ENCODE measurements at regions not wholly inside any gene's neighbourhood (a gene's known extent, or its start where the extent isn't known, plus 50 kb on each side); places are given as distances from the start of the nearest gene placed in this dataset.

DNA sequence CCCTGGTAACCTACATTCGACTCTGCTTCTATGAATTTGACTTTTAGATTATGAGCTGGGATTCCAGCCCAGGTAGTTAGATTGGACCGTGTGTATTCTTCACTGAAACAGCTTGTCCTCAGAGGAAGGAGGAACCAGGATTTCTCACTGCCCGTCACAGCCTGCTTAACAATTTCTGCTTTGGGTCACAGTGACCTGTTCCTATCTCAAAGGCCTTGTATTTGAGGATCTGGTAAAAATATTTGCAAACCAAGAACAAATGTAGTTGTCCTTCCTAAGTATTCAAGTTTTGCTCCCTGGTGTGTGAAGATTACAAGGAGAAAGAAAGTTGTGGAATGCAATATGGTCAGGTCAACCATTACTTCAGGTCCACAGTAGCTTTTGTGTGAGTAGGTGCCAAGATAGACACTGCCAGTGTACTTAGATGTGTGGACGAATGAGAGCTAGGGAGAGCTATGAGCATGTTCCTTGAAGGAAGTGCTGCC, 55.1 kb downstream of the KIF4B start:
- TF ChIP-seq, protein P1, sequence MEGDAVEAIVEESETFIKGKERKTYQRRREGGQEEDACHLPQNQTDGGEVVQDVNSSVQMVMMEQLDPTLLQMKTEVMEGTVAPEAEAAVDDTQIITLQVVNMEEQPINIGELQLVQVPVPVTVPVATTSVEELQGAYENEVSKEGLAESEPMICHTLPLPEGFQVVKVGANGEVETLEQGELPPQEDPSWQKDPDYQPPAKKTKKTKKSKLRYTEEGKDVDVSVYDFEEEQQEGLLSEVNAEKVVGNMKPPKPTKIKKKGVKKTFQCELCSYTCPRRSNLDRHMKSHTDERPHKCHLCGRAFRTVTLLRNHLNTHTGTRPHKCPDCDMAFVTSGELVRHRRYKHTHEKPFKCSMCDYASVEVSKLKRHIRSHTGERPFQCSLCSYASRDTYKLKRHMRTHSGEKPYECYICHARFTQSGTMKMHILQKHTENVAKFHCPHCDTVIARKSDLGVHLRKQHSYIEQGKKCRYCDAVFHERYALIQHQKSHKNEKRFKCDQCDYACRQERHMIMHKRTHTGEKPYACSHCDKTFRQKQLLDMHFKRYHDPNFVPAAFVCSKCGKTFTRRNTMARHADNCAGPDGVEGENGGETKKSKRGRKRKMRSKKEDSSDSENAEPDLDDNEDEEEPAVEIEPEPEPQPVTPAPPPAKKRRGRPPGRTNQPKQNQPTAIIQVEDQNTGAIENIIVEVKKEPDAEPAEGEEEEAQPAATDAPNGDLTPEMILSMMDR (IDR thresholded peaks at IDR 0.05; ENCODE audit: borderline replicate concordance, insufficient read depth, low read depth, low read length): no peak
- no peak overlapping the region for H3K4me3 ChIP-seq (ENCODE audit: low read depth, low read length)

DNA sequence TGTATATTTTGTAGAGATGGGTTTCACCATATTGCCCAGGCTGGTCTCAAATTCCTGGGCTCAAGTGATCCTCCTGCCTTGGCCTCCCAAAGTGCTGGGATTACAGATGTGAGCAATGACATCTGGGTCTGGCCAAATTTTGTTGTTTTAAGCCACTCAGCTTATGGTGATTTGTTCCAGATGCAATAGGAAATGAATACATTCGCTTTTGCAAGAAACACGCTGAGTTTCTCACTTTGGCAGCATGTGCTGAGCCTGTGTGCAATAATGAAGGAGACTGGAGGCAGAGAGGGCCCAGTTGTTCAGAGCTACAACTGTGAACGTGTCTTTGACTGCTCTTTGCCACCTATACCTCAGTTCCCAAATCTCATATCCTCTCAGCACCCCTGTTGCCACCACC, 56.4 kb downstream of the KIF4B start:
- no peak overlapping the region for H3K4me3 ChIP-seq (ENCODE audit: low read depth, low read length)
- TF ChIP-seq, protein P1 (IDR thresholded peaks at IDR 0.05; ENCODE audit: borderline replicate concordance, insufficient read depth, low read depth, low read length): no peak

DNA sequence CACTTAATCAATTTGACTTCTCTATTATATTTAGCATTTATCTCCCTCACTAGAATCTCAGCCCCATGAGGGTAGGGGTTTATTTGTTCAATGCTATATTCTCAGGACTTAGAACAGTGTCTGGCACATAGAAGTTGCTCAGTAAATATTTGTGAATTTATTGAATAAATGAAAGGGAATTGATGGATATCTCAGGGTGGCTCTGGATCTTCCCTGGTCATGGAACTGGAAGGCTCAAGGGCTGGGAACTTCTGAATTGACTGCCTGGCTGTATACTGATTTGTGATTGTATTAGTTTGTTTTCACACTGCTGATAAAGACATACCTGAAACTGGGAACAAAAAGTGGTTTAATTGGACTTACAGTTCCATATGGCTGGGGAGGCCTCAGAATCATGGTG, 57.2 kb downstream of the KIF4B start:
- TF ChIP-seq, protein P1 (IDR thresholded peaks at IDR 0.05; ENCODE audit: borderline replicate concordance, insufficient read depth, low read depth, low read length): no peak
- no peak overlapping the region for H3K4me3 ChIP-seq (ENCODE audit: low read depth, low read length)

DNA sequence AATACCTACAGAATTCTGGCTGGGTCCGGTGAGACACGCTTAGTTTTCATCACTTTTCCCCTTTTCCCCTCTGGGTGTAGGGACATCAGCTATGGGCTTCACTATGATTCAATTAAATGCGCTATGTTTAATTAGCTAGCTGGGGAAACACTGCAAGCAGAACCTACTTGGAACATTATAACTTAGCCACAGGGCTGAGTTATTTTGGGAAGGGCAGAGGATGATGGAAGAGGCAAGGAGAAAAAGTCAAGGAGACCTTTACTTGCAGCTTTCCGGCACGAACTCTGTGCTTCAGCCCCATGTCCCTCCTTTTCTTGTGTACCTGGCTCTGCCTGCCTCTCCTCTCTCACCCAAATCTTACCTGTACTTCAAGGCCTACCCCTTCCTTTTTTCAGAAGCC, 62.8 kb downstream of the KIF4B start:
- TF ChIP-seq, protein P1 (IDR thresholded peaks at IDR 0.05; ENCODE audit: borderline replicate concordance, insufficient read depth, low read depth, low read length): no peak
- no peak overlapping the region for H3K4me3 ChIP-seq (ENCODE audit: low read depth, low read length)

DNA sequence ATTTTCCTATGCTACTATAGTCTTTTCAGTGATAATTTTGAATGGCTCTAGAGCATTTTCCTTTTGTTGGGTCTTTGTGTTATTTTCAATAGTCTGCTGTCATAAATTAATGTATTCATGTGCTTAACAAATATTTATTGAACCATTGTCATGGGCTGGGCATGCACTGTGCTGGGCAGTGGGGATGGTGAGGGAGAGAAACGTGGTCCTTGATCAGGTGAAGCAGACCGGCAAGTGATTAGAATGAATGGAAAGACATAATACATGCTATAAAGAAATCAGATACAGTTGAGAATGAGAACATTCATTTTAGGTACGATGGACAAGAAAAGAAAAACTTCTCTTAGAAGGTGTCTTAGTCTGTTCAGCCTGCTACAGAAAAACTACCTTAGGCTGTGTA, 66.1 kb downstream of the KIF4B start:
- TF ChIP-seq, protein P1 (IDR thresholded peaks at IDR 0.05; ENCODE audit: borderline replicate concordance, insufficient read depth, low read depth, low read length): no peak
- no peak overlapping the region for H3K4me3 ChIP-seq (ENCODE audit: low read depth, low read length)

DNA sequence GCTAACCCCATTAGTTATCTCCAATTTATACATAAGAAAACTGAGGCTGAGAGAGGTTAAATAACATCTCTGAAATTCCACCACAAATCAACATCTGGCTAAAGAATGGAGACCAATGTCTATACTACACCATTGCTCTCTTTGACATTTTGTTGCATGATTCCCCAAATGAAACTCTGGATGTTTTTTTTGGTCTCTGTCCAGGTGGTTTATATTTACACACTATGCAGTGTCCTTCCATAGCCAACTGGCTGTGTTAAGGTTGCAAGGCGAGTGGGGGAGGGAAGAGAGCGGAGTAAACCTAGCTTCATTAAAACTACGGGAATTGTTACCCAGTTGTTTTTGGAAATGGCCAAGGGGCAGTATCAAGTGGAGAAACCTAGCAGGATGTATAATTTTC, 67.2 kb downstream of the KIF4B start:
- TF ChIP-seq, protein P1 (IDR thresholded peaks at IDR 0.05; ENCODE audit: borderline replicate concordance, insufficient read depth, low read depth, low read length): no peak
- H3K4me3 ChIP-seq (ENCODE audit: low read depth, low read length): no peak overlapping the region

DNA sequence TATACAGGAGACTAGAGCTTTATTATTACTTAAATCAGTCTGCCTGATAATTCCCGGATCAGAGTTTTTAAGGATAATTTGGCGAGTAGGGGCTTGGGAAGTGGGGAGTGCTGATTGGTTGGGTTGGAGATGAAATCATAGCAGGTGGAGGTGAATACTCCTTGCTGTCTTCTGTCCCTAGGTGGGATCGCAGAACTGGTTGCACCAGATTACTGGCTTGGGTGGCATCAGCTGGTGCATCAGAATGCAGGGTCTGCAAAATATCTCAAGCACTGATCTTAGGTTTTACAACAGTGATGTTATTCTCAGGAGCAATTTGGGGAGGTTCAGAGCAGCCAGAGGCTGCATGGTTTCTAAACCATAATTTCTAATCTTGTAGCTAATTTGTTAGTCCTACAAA, 68.1 kb downstream of the KIF4B start:
- TF ChIP-seq, protein P1 (IDR thresholded peaks at IDR 0.05; ENCODE audit: borderline replicate concordance, insufficient read depth, low read depth, low read length): no peak
- H3K4me3 ChIP-seq (ENCODE audit: low read depth, low read length): no peak overlapping the region

Data from GM12875 (cell line).